CD8-positive, alpha-beta memory T cell (primary cell): ENCODE measurements at regions not wholly inside any gene's neighbourhood (a gene's known extent, or its start where the extent isn't known, plus 50 kb on each side); places are given as distances from the start of the nearest gene placed in this dataset.
"Not testable (repeated sequence)": the region's sequence is repeated elsewhere in the genome, so short reads cannot be mapped to it uniquely, and the experiment has no call there.

Experiments
- CTCF ChIA-PET: fragments of 350-600 bp; sonication (Branson Sonifier 250); formaldehyde crosslinking; loops from one replicate; lab custom pipeline; 2021; ENCODE audit warnings: antibody characterized with exemption; lab: Charles Lee
- POLR2A ChIA-PET: fragments of 350-600 bp; sonication (Branson Sonifier 250); formaldehyde crosslinking; loops from one replicate; lab custom pipeline; 2021; ENCODE audit warnings: antibody characterized with exemption; lab: Charles Lee
- DNase-seq, 5 donors: peaks; one replicate each; pipeline versions ENCODE4 v3.0.0 to v3.0.0-alpha.2; 2020 to 2022; ENCODE audit warnings: mixed read lengths in 1 of 5
- H3K27ac ChIP-seq: one replicate; pipeline ENCODE4 v1.7.0; 2013; ENCODE audit warnings: low read depth, mild to moderate bottlenecking, low read length, moderate library complexity
- H3K27me3 ChIP-seq: 2 replicates; pipeline ENCODE4 v1.7.0; 2013; ENCODE audit warnings: low read length, mild to moderate bottlenecking; ENCODE audit not compliant: insufficient read depth, poor library complexity, severe bottlenecking
- H3K36me3 ChIP-seq: 2 replicates; pipeline ENCODE4 v1.7.0; 2013; ENCODE audit warnings: mild to moderate bottlenecking, low read length, moderate library complexity; ENCODE audit not compliant: insufficient read depth
- H3K4me1 ChIP-seq: 2 replicates; pipeline ENCODE4 v1.7.0; 2013; ENCODE audit warnings: mild to moderate bottlenecking, low read length, moderate library complexity; ENCODE audit not compliant: insufficient read depth
- H3K4me3 ChIP-seq: 2 replicates; pipeline ENCODE4 v1.7.0; 2013; ENCODE audit warnings: mild to moderate bottlenecking, low read length
- H3K9me3 ChIP-seq: 2 replicates; pipeline ENCODE4 v1.7.0; 2013; ENCODE audit warnings: mild to moderate bottlenecking, low read length
- H3K27ac Mint-ChIP-seq, 8 donors: one replicate each; pipeline ENCODE4 v1.8.0; 2020 to 2021; ENCODE audit warnings: mixed read lengths in 8 of 8, mild to moderate bottlenecking in 6 of 8, inconsistent platforms in 3 of 8, moderate library complexity in 3 of 8
- H3K27me3 Mint-ChIP-seq, 2 donors: one replicate each; pipeline ENCODE4 v1.8.0; 2020 to 2021; ENCODE audit warnings: mixed read lengths in 2 of 2, mild to moderate bottlenecking in 1 of 2, moderate library complexity in 1 of 2
- H3K36me3 Mint-ChIP-seq, 3 donors: one replicate each; pipeline ENCODE4 v1.8.0; 2020 to 2021; ENCODE audit warnings: mixed read lengths in 3 of 3, inconsistent platforms in 1 of 3, mild to moderate bottlenecking in 1 of 3
- H3K4me1 Mint-ChIP-seq, 3 donors: one replicate each; pipeline ENCODE4 v1.8.0; 2020 to 2021; ENCODE audit warnings: mixed read lengths in 3 of 3, inconsistent platforms in 1 of 3, mild to moderate bottlenecking in 1 of 3
- H3K4me3 Mint-ChIP-seq, 7 donors: one replicate each; pipeline ENCODE4 v1.8.0; 2020 to 2021; ENCODE audit warnings: mixed read lengths in 7 of 7, mild to moderate bottlenecking in 6 of 7, moderate library complexity in 4 of 7, inconsistent platforms in 2 of 7
- H3K9me3 Mint-ChIP-seq, 5 donors: one replicate each; pipeline ENCODE4 v1.8.0; 2020 to 2022; ENCODE audit warnings: mixed read lengths in 5 of 5, mild to moderate bottlenecking in 3 of 5, moderate library complexity in 2 of 5, inconsistent platforms in 1 of 5

GRCh38 chr6:8837343-8837742, 402.0 kb upstream of the SLC35B3 start:
- Histone ChIP-seq H3K27ac (no peak overlapping the region), H3K36me3 (no peaks in the 10 kb centered on the region), H3K4me1 (no peaks in the 10 kb centered on the region), H3K4me3 (no peak overlapping the region), H3K9me3 (no peaks in the 10 kb centered on the region), H3K27me3 (no peaks in the 10 kb centered on the region)
- ChIA-PET POLR2A (no interaction called here), CTCF (no interaction called here)
- DNase-seq = no peak
- no peaks in the 10 kb centered on the region for H3K27me3 Mint-ChIP-seq
- H3K27ac Mint-ChIP-seq = no peak overlapping the region
- H3K9me3 Mint-ChIP-seq = peaks cover 0 to 4% (median 0%) of the 10 kb centered on the region in 5 donors
- H3K36me3 Mint-ChIP-seq = no peaks in the 10 kb centered on the region
- no peak overlapping the region for H3K4me3 Mint-ChIP-seq
- H3K4me1 Mint-ChIP-seq = no peaks in the 10 kb centered on the region

- H3K4me3 Mint-ChIP-seq, CTCF ChIA-PET, H3K9me3 Mint-ChIP-seq, H3K27me3 ChIP-seq, H3K27me3 Mint-ChIP-seq, H3K9me3 ChIP-seq, H3K36me3 Mint-ChIP-seq, POLR2A ChIA-PET, H3K36me3 ChIP-seq, H3K4me3 ChIP-seq, H3K27ac ChIP-seq, H3K4me1 Mint-ChIP-seq, DNase-seq, H3K4me1 ChIP-seq, H3K27ac Mint-ChIP-seq: not testable (repeated sequence)
These were observed 397.4 kb upstream of the SLC35B3 start for GRCh38 chr6:8832695-8833094.

- H3K9me3 ChIP-seq = no peaks in the 10 kb centered on the region
- no peak overlapping the region for H3K27ac ChIP-seq
- no peak overlapping the region for H3K4me3 ChIP-seq
- DNase-seq = no peak
- Mint-ChIP-seq H3K9me3 (peaks cover 0 to 10% (median 0%) of the 10 kb centered on the region in 5 donors), H3K36me3 (no peaks in the 10 kb centered on the region), H3K4me3 (no peak overlapping the region), H3K27me3 (no peaks in the 10 kb centered on the region), H3K4me1 (no peaks in the 10 kb centered on the region), H3K27ac (no peak overlapping the region)
- ChIA-PET CTCF (no interaction called here), POLR2A (no interaction called here)
- no peaks in the 10 kb centered on the region for H3K36me3 ChIP-seq
- H3K27me3 ChIP-seq = no peaks in the 10 kb centered on the region
- no peaks in the 10 kb centered on the region for H3K4me1 ChIP-seq
These were observed 396.2 kb upstream of the SLC35B3 start for GRCh38 chr6:8831366-8832152.

GRCh38 chr6:8830794-8831193, 395.4 kb upstream of the SLC35B3 start:
- Histone ChIP-seq H3K36me3 (no peaks in the 10 kb centered on the region), H3K4me1 (no peaks in the 10 kb centered on the region), H3K27me3 (no peaks in the 10 kb centered on the region), H3K27ac (no peak overlapping the region), H3K9me3 (no peaks in the 10 kb centered on the region), H3K4me3 (no peak overlapping the region)
- no peaks in the 10 kb centered on the region for H3K36me3 Mint-ChIP-seq
- no peaks in the 10 kb centered on the region for H3K4me1 Mint-ChIP-seq
- no peaks in the 10 kb centered on the region for H3K27me3 Mint-ChIP-seq
- POLR2A ChIA-PET = no interaction called here
- no peak overlapping the region for H3K4me3 Mint-ChIP-seq
- no peak for DNase-seq
- H3K9me3 Mint-ChIP-seq = peaks cover 0 to 13% (median 1%) of the 10 kb centered on the region in 5 donors
- H3K27ac Mint-ChIP-seq = no peak overlapping the region
- CTCF ChIA-PET = no interaction called here

- Histone ChIP-seq H3K27me3 (no peaks in the 10 kb centered on the region), H3K36me3 (no peaks in the 10 kb centered on the region), H3K4me3 (no peak overlapping the region), H3K9me3 (no peaks in the 10 kb centered on the region), H3K27ac (no peak overlapping the region), H3K4me1 (no peaks in the 10 kb centered on the region)
- ChIA-PET CTCF (no interaction called here), POLR2A (no interaction called here)
- Mint-ChIP-seq H3K4me1 (no peaks in the 10 kb centered on the region), H3K27ac (no peak overlapping the region), H3K36me3 (no peaks in the 10 kb centered on the region), H3K4me3 (no peak overlapping the region), H3K9me3 (peaks cover 0 to 13% (median 1%) of the 10 kb centered on the region in 5 donors), H3K27me3 (no peaks in the 10 kb centered on the region)
- DNase-seq = no peak
These were observed 394.5 kb upstream of the SLC35B3 start for GRCh38 chr6:8829796-8830195.

- no peak for DNase-seq
- H3K27ac Mint-ChIP-seq = no peak overlapping the region
- no peak overlapping the region for H3K4me3 ChIP-seq
- no peak overlapping the region for H3K4me3 Mint-ChIP-seq
- H3K27ac ChIP-seq = no peak overlapping the region
- H3K9me3 ChIP-seq = no peaks in the 10 kb centered on the region
- no peaks in the 10 kb centered on the region for H3K36me3 Mint-ChIP-seq
- H3K27me3 Mint-ChIP-seq = no peaks in the 10 kb centered on the region
- H3K4me1 ChIP-seq = no peaks in the 10 kb centered on the region
- H3K27me3 ChIP-seq = no peaks in the 10 kb centered on the region
- CTCF ChIA-PET = no interaction called here
- H3K4me1 Mint-ChIP-seq = no peaks in the 10 kb centered on the region
- no peaks in the 10 kb centered on the region for H3K36me3 ChIP-seq
- H3K9me3 Mint-ChIP-seq = peaks cover 0 to 13% (median 1%) of the 10 kb centered on the region in 5 donors
- POLR2A ChIA-PET = no interaction called here
These were observed 394.0 kb upstream of the SLC35B3 start for GRCh38 chr6:8829296-8829695.

- H3K4me1 ChIP-seq = no peaks in the 10 kb centered on the region
- Mint-ChIP-seq H3K27me3 (no peaks in the 10 kb centered on the region), H3K9me3 (peaks cover 0 to 12% (median 3%) of the 10 kb centered on the region in 5 donors), H3K27ac (no peak overlapping the region), H3K4me3 (no peak overlapping the region), H3K36me3 (no peaks in the 10 kb centered on the region), H3K4me1 (no peaks in the 10 kb centered on the region)
- ChIA-PET CTCF (no interaction called here), POLR2A (no interaction called here)
- H3K9me3 ChIP-seq = no peaks in the 10 kb centered on the region
- H3K4me3 ChIP-seq = no peak overlapping the region
- no peaks in the 10 kb centered on the region for H3K27me3 ChIP-seq
- DNase-seq = no peak
- no peaks in the 10 kb centered on the region for H3K36me3 ChIP-seq
- H3K27ac ChIP-seq = no peak overlapping the region
These were observed 393.0 kb upstream of the SLC35B3 start for GRCh38 chr6:8828376-8828775.

GRCh38 chr6:8825726-8826125, 390.4 kb upstream of the SLC35B3 start:
- no peak overlapping the region for H3K27ac ChIP-seq
- no peaks in the 10 kb centered on the region for H3K4me1 ChIP-seq
- H3K4me3 Mint-ChIP-seq = no peak overlapping the region
- no peak overlapping the region for H3K27ac Mint-ChIP-seq
- no peaks in the 10 kb centered on the region for H3K36me3 Mint-ChIP-seq
- POLR2A ChIA-PET = no interaction called here
- H3K9me3 Mint-ChIP-seq = peaks cover 0 to 7% (median 3%) of the 10 kb centered on the region in 5 donors
- no peaks in the 10 kb centered on the region for H3K9me3 ChIP-seq
- CTCF ChIA-PET = no interaction called here
- H3K27me3 Mint-ChIP-seq = no peaks in the 10 kb centered on the region
- no peak for DNase-seq
- H3K36me3 ChIP-seq = no peaks in the 10 kb centered on the region
- H3K4me3 ChIP-seq = no peak overlapping the region
- H3K27me3 ChIP-seq = no peaks in the 10 kb centered on the region
- H3K4me1 Mint-ChIP-seq = no peaks in the 10 kb centered on the region
